Common myeloid progenitor, CD34-positive (primary cell): ENCODE measurements at regions not wholly inside any gene's neighbourhood (a gene's known extent, or its start where the extent isn't known, plus 50 kb on each side); places are given as distances from the start of the nearest gene placed in this dataset.

Experiments
- CTCF ChIA-PET: fragments of 350-600 bp; sonication (Branson Sonifier 250); formaldehyde crosslinking; loops from one replicate; lab custom pipeline; 2021; ENCODE audit warnings: antibody characterized with exemption; lab: Charles Lee
- POLR2A ChIA-PET: fragments of 350-600 bp; sonication (Branson Sonifier 250); formaldehyde crosslinking; loops from one replicate; lab custom pipeline; 2021; ENCODE audit warnings: antibody characterized with exemption; lab: Charles Lee
- DNase-seq, 3 donors: peaks; one replicate each; pipeline versions ENCODE4 v3.0.0 to v3.0.0-alpha.2; 2013
- H3K27ac ChIP-seq, 2 experiments: 1 replicate in 1 of 2; 2 replicates in 1 of 2; pipeline ENCODE4 v1.7.0; 2013; ENCODE audit warnings: inconsistent platforms in 2 of 2, low read length in 2 of 2, mild to moderate bottlenecking in 2 of 2, low read depth in 1 of 2, moderate library complexity in 1 of 2; ENCODE audit not compliant: severe bottlenecking in 2 of 2, insufficient read depth in 1 of 2, poor library complexity in 1 of 2
- H3K27me3 ChIP-seq, 5 experiments: replicated peaks in 2 of 5; 1 replicate in 3 of 5; 2 replicates in 2 of 5; pipeline versions ENCODE4 v1.6.1 to v1.7.0; 2013; ENCODE audit warnings: low read length in 4 of 5, mild to moderate bottlenecking in 2 of 5, moderate library complexity in 2 of 5, inconsistent platforms in 1 of 5; ENCODE audit not compliant: insufficient read depth in 5 of 5, control insufficient read depth in 4 of 5
- H3K36me3 ChIP-seq, 4 experiments: 1 replicate in 2 of 4; 2 replicates in 2 of 4; pipeline versions ENCODE4 v1.6.1 to v1.7.0; 2013; ENCODE audit warnings: low read length in 3 of 4, control low read depth in 1 of 4, mild to moderate bottlenecking in 1 of 4; ENCODE audit not compliant: control insufficient read depth in 4 of 4, insufficient read depth in 4 of 4
- H3K4me1 ChIP-seq, 4 experiments: 1 replicate in 3 of 4; 2 replicates in 1 of 4; pipeline versions ENCODE4 v1.6.1 to v1.7.1; 2013; ENCODE audit warnings: low read length in 3 of 4, mild to moderate bottlenecking in 3 of 4, control low read depth in 1 of 4, inconsistent platforms in 1 of 4, moderate library complexity in 1 of 4; ENCODE audit not compliant: control insufficient read depth in 4 of 4, insufficient read depth in 4 of 4; ENCODE audit errors: control extremely low read depth in 1 of 4
- H3K4me3 ChIP-seq, 7 experiments: 1 replicate in 4 of 7; 2 replicates in 3 of 7; pipeline versions ENCODE4 v1.5.1 to v1.7.0; 2013; ENCODE audit warnings: mild to moderate bottlenecking in 7 of 7, low read length in 6 of 7, moderate library complexity in 6 of 7, inconsistent platforms in 2 of 7, low read depth in 2 of 7, control low read depth in 1 of 7; ENCODE audit not compliant: insufficient read depth in 4 of 7, control insufficient read depth in 1 of 7; ENCODE audit errors: extremely low read depth in 1 of 7
- H3K9me3 ChIP-seq, 5 experiments: 1 replicate in 4 of 5; 2 replicates in 1 of 5; pipeline versions ENCODE4 v1.6.1 to v1.7.1; 2013; ENCODE audit warnings: low read length in 4 of 5, mild to moderate bottlenecking in 2 of 5, inconsistent platforms in 1 of 5, low read depth in 1 of 5, moderate library complexity in 1 of 5; ENCODE audit not compliant: control insufficient read depth in 4 of 5, insufficient read depth in 2 of 5; ENCODE audit errors: control extremely low read depth in 1 of 5
- WGBS: methylation state at CpG from one replicate; pipeline ENCODE4 v1.1.5; 2013; ENCODE audit not compliant: insufficient coverage; 5-methylcytosine and 5-hydroxymethylcytosine counted together

DNA sequence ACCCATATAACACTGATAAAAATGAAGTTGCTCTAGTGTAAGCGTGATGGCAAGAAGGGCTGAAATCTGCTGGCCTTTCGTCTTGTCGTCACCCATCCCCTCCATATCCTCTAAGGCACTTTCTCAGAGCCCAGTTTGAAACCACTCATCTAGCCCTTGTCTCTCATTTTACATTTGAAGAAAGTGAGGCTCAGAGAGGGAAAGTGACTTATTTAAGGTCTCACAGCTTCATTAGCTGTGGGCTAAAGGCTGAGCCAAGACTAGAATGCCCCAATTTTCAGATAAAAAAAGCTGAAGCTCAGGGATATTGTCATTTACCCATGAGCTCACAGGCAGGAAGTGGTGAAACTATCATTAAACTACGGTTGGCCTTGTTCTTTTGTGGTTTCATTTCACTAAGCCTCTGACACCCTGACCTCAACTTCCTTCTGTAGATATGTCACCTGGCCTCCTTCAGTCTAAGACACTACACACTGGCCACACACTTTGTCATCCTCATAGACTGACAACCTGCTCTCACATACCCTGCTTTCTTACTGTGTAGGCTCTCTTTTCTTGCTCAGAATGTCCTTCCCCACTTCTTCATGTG is 176.7 kb upstream of the DMAC1 start:
- ChIA-PET POLR2A (no interaction called here), CTCF (no interaction called here)
- H3K9me3 ChIP-seq = no peaks in the 10 kb centered on the region
- peak; percentile 91 to 99 (median 98) for DNase-seq
- no peak overlapping the region for H3K27ac ChIP-seq
- peaks cover 30 to 44% (median 40%) of the 10 kb centered on the region in 4 experiments for H3K4me1 ChIP-seq
- 0% methylated on average over 1 of the region's 4 CpGs for WGBS
- no peaks in the 10 kb centered on the region for H3K27me3 ChIP-seq
- peak overlapping the region in 1 of 7 experiments; percentile 32 for H3K4me3 ChIP-seq
- no peaks in the 10 kb centered on the region for H3K36me3 ChIP-seq

DNA sequence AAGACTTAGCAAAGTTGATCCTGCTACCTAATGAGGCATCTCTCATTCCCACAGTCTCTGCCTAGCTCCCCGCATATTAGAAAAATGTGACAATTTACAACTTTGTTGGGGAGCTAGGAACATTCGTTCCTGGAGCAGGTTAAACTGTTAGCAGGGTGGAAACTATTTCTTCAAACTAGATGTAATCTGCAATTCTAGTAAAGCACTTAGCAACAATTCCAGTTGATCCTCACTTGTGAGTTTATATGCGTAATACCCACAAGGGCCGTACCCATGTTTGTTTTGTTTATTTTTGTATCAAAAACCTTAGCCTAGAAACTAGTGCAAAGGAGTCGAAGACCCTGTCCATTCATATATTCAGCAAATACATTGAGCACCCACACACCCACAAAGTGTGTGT is 175.8 kb upstream of the DMAC1 start:
- Histone ChIP-seq H3K4me3 (no peak overlapping the region), H3K36me3 (no peaks in the 10 kb centered on the region), H3K27ac (no peak overlapping the region), H3K27me3 (no peaks in the 10 kb centered on the region), H3K4me1 (peaks cover 30 to 44% (median 40%) of the 10 kb centered on the region in 4 experiments), H3K9me3 (no peaks in the 10 kb centered on the region)
- 96% methylated on average over 4 of the region's 5 CpGs for WGBS
- CTCF ChIA-PET = no interaction called here
- DNase-seq = no peak
- POLR2A ChIA-PET = no interaction called here

DNA sequence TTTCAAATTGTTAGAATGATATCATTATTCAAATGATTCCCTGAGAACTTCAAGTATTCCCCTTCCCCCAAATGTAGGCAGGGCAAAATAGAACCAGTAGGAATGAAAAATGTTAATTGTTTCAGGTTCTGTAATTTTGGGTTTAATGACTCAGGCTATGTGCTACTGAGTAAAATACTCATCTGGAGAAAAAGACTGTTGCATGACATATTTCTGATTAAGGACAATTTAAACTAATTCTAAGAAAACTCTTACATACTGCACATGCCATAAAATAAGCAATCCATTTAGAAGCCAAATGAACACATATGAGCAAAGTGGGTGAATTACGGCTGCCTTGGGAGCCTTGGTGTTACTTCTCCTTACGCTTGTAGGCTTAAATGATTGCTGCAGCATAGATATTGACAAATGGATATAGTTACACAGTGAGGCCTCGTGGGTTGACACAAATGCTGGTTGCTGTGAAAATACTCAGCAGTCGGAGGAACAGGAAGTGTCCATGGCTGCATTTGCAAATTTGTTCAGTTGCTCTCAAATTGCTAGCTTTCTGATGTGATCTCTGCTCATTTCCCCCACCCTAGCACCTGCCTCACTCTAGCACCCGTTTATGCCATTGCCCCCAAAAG is 174.9 kb upstream of the DMAC1 start:
- peaks cover 30 to 44% (median 40%) of the 10 kb centered on the region in 4 experiments for H3K4me1 ChIP-seq
- 21% methylated on average over 5 of the region's 5 CpGs for WGBS
- POLR2A ChIA-PET = no interaction called here

DNA sequence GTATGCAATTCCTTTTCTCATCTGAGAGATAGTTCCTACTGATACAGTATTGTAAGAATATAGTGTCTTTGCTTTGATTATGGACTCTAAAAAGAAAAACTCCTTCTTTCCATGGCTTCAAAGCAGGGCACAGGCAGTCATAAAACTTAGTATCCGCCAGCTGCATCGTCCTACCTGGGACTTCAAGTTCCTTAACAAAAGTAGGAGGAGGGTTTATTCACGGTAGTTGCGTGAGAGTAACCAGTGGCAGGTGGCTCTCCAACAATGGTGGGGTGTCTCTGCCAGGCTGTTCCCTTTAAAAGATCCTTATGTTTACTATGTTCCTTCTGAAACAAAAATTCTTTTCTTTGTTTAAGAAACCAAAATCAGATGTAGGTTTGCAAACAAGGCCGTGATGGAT is 173.5 kb upstream of the DMAC1 start:
- H3K36me3 ChIP-seq = no peaks in the 10 kb centered on the region
- H3K4me1 ChIP-seq = peaks cover 30 to 44% (median 40%) of the 10 kb centered on the region in 4 experiments
- CTCF ChIA-PET = no interaction called here
- POLR2A ChIA-PET = no interaction called here
- DNase-seq = no peak
- H3K4me3 ChIP-seq = no peak overlapping the region
- no peaks in the 10 kb centered on the region for H3K27me3 ChIP-seq
- no peak overlapping the region for H3K27ac ChIP-seq
- no peaks in the 10 kb centered on the region for H3K9me3 ChIP-seq
- no CpG with 5 or more reads among the region's 5 CpGs for WGBS

More for the DNA sequence above, 174.9 kb upstream of the DMAC1 start:
- Histone ChIP-seq H3K4me3 (no peak overlapping the region), H3K9me3 (no peaks in the 10 kb centered on the region), H3K36me3 (no peaks in the 10 kb centered on the region), H3K27me3 (no peaks in the 10 kb centered on the region), H3K27ac (no peak overlapping the region)
- DNase-seq = peak in 2 of 3 donors; percentile 46 to 75
- CTCF ChIA-PET = no interaction called here

DNA sequence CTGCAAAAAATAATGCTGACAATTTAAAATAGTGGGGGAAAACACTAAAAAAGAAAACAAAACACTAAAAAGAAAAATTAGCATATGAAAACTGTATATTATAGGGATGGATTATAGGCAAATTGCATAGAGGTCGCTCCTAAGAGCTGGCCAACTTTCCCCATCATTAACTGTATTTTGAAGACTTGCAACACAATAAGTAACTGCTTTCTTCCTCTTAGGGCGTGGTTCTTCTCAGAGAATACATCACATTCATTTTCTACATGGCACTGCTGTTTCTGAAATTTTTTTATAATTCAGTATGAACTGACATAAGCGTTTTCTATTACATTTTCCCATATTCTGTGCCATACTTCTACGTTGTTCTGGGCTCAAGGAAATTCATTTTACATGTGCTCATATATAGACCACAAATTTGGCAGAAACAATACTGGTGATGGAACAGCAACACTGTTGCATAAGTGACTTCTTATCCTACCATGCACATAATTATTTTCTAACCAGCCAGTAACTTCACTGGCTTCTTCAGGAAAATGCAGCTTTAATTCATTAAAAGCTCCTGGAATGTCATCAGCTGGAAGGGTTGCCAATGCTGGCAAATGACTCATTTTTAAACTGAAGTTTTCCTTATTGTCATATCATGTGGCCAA is 171.2 kb upstream of the DMAC1 start:
- peaks cover 13 to 23% (median 20%) of the 10 kb centered on the region in 4 experiments for H3K4me1 ChIP-seq
- no peak for DNase-seq
- no peak overlapping the region for H3K4me3 ChIP-seq
- no peaks in the 10 kb centered on the region for H3K9me3 ChIP-seq
- no peaks in the 10 kb centered on the region for H3K36me3 ChIP-seq
- CTCF ChIA-PET = interaction anchor here (1.1 kb wide), 1 partner anchor 10 kb away, joined by 3 read pairs; no protein-coding TSS in a partner anchor
- H3K27me3 ChIP-seq = no peaks in the 10 kb centered on the region
- no peak overlapping the region for H3K27ac ChIP-seq
- POLR2A ChIA-PET = no interaction called here
- WGBS = 72% methylated on average over 3 of the region's 4 CpGs

DNA sequence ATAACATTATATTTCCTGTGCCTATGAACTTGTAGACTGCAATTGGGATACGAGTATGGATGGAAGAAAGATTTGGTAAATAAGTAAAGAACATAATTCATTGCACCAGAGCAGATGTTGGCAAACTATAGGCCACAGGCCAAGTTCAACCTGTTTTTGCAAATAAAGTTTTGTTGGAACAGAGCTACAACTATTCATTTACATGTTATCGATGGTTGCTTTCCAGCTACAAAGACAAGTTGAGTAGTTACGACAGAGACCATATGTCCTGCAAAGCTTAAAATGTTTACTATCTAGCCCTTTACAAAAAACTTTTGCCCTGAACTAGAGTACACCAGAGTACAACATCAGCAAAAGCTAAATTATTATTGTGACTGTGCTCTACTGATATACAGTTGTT is 169.1 kb upstream of the DMAC1 start:
- H3K36me3 ChIP-seq = no peaks in the 10 kb centered on the region
- no peak for DNase-seq
- H3K9me3 ChIP-seq = no peaks in the 10 kb centered on the region
- no peaks in the 10 kb centered on the region for H3K27me3 ChIP-seq
- WGBS = 100% methylated on average over 3 of the region's 3 CpGs
- peaks cover 0 to 2% (median 1%) of the 10 kb centered on the region in 4 experiments for H3K4me1 ChIP-seq
- ChIA-PET CTCF (no interaction called here), POLR2A (no interaction called here)
- no peak overlapping the region for H3K4me3 ChIP-seq
- H3K27ac ChIP-seq = no peak overlapping the region

DNA sequence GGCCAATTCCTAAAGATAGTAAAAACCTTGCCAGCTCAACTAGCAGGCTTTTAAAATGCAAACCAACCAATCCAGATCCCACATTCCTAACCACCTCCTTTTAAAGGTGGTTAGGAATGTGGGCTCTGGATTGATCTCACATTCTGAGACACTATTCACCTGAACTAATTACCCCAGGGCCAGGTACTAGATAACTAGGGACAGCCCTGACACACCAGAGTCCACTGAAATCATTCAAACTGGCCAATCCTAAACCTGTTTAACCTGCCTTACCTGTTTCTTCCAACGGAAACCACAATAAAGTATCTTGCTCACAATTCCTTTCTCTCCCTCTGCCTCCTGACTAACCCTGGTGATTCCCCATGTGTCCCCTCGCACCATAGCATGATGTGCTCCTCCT is 168.3 kb upstream of the DMAC1 start:
- Histone ChIP-seq H3K4me1 (no peaks in the 10 kb centered on the region), H3K36me3 (no peaks in the 10 kb centered on the region), H3K9me3 (no peaks in the 10 kb centered on the region), H3K27ac (no peak overlapping the region), H3K27me3 (no peaks in the 10 kb centered on the region), H3K4me3 (no peak overlapping the region)
- CTCF ChIA-PET = no interaction called here
- POLR2A ChIA-PET = no interaction called here
- 100% methylated on average over 1 of the region's 2 CpGs for WGBS
- DNase-seq = no peak
